Mesendoderm (in vitro differentiated cells): ENCODE measurements at regions not wholly inside any gene's neighbourhood (a gene's known extent, or its start where the extent isn't known, plus 50 kb on each side); places are given as distances from the start of the nearest gene placed in this dataset.

Experiments
- DNase-seq: peaks from one replicate; pipeline ENCODE4 v3.0.0; 2013
- H2AK5ac ChIP-seq: 2 replicates; pipeline ENCODE4 v1.6.1; 2013; ENCODE audit warnings: low read length, inconsistent platforms
- H2BK120ac ChIP-seq: 2 replicates; pipeline ENCODE4 v1.6.1; 2013; ENCODE audit warnings: low read depth, mild to moderate bottlenecking, low read length, moderate library complexity, mixed read lengths
- H2BK15ac ChIP-seq: replicated peaks from 2 replicates; pipeline ENCODE4 v1.6.1; 2013; ENCODE audit warnings: low read depth, mild to moderate bottlenecking, moderate library complexity
- H2BK5ac ChIP-seq: 2 replicates; pipeline ENCODE4 v1.6.1; 2013; ENCODE audit warnings: low read length, inconsistent platforms
- H3K18ac ChIP-seq: 2 replicates; pipeline ENCODE4 v1.6.1; 2013; ENCODE audit warnings: mild to moderate bottlenecking, low read length, mixed read lengths
- H3K23ac ChIP-seq: one replicate; pipeline ENCODE4 v1.6.1; 2013; ENCODE audit warnings: low read length
- H3K27ac ChIP-seq: 2 replicates; pipeline ENCODE4 v1.5.1; 2013; ENCODE audit warnings: low read depth, mild to moderate bottlenecking, inconsistent platforms, low read length, moderate library complexity
- H3K27me3 ChIP-seq: 2 replicates; pipeline ENCODE4 v1.6.1; 2013; ENCODE audit warnings: low read length, control low read depth, mild to moderate bottlenecking, inconsistent platforms; ENCODE audit not compliant: insufficient read depth, poor library complexity
- H3K36me3 ChIP-seq: 2 replicates; pipeline ENCODE4 v1.6.1; 2013; ENCODE audit warnings: low read length, inconsistent platforms; ENCODE audit not compliant: control insufficient read depth, insufficient read depth
- H3K4ac ChIP-seq: one replicate; pipeline ENCODE4 v1.6.1; 2013; ENCODE audit warnings: low read depth, mild to moderate bottlenecking, low read length, moderate library complexity
- H3K4me1 ChIP-seq: 2 replicates; pipeline ENCODE4 v1.6.1; 2013; ENCODE audit warnings: low read depth, low read length, inconsistent platforms; ENCODE audit not compliant: control insufficient read depth
- H3K4me2 ChIP-seq: 2 replicates; pipeline ENCODE4 v1.6.1; 2013; ENCODE audit warnings: low read length
- H3K4me3 ChIP-seq: 2 replicates; pipeline ENCODE4 v1.5.1; 2013; ENCODE audit warnings: mild to moderate bottlenecking, low read length
- H3K56ac ChIP-seq: one replicate; pipeline ENCODE4 v1.6.1; 2013; ENCODE audit warnings: low read length
- H3K79me1 ChIP-seq: 2 replicates; pipeline ENCODE4 v1.6.1; 2013; ENCODE audit warnings: low read length, inconsistent platforms
- H3K79me2 ChIP-seq: 2 replicates; pipeline ENCODE4 v1.6.1; 2013; ENCODE audit warnings: mild to moderate bottlenecking, low read length; ENCODE audit not compliant: control insufficient read depth, insufficient read depth
- H3K9ac ChIP-seq: 2 replicates; pipeline ENCODE4 v1.6.1; 2013; ENCODE audit warnings: low read length, inconsistent platforms
- H4K5ac ChIP-seq: one replicate; pipeline ENCODE4 v1.6.1; 2013; ENCODE audit warnings: low read length
- H4K8ac ChIP-seq: one replicate; pipeline ENCODE4 v1.6.1; 2013; ENCODE audit warnings: low read depth, mild to moderate bottlenecking, control low read depth, low read length, moderate library complexity
- WGBS: extraction: QIAGEN DNeasy Blood & Tissue Kit; methylation state at CpG from one replicate; pipeline ENCODE4 v1.1.7; 2013; ENCODE audit warnings: low lambda C conversion rate, missing lambda C conversion rate; ENCODE audit not compliant: insufficient coverage; ENCODE audit errors: extremely low coverage; 5-methylcytosine and 5-hydroxymethylcytosine counted together

GRCh38 chr3:148223266-148223665 is 474.4 kb upstream of the AGTR1 start:
- Histone ChIP-seq H3K23ac (no peak overlapping the region), H3K27me3 (no peaks in the 10 kb centered on the region), H2BK5ac (no peak overlapping the region), H3K4me2 (no peak overlapping the region), H3K9ac (no peak overlapping the region), H3K4me3 (no peak overlapping the region), H3K79me1 (no peaks in the 10 kb centered on the region), H3K79me2 (no peaks in the 10 kb centered on the region), H3K18ac (no peak overlapping the region), H4K8ac (no peak overlapping the region), H3K56ac (no peak overlapping the region), H2BK120ac (no peak overlapping the region), H3K27ac (no peak overlapping the region), H3K36me3 (no peaks in the 10 kb centered on the region), H4K5ac (no peak overlapping the region), H2BK15ac (no peak overlapping the region), H3K4me1 (no peaks in the 10 kb centered on the region), H3K4ac (no peak overlapping the region), H2AK5ac (no peak overlapping the region)
- DNase-seq = no peak
- WGBS = 100% methylated on average over 1 of the region's 2 CpGs

- no peaks in the 10 kb centered on the region for H3K4me1 ChIP-seq
- H3K23ac ChIP-seq = no peak overlapping the region
- no peaks in the 10 kb centered on the region for H3K79me1 ChIP-seq
- H3K79me2 ChIP-seq = no peaks in the 10 kb centered on the region
- no peak overlapping the region for H3K4ac ChIP-seq
- H3K9ac ChIP-seq = no peak overlapping the region
- DNase-seq = no peak
- no peaks in the 10 kb centered on the region for H3K36me3 ChIP-seq
- H2BK5ac ChIP-seq = no peak overlapping the region
- H3K27ac ChIP-seq = no peak overlapping the region
- no peaks in the 10 kb centered on the region for H3K27me3 ChIP-seq
- no peak overlapping the region for H3K56ac ChIP-seq
- no peak overlapping the region for H3K18ac ChIP-seq
- no peak overlapping the region for H4K8ac ChIP-seq
- H3K4me2 ChIP-seq = no peak overlapping the region
- H2BK120ac ChIP-seq = no peak overlapping the region
- no peak overlapping the region for H3K4me3 ChIP-seq
- no CpG with 5 or more reads among the region's 3 CpGs for WGBS
- H4K5ac ChIP-seq = no peak overlapping the region
- no peak overlapping the region for H2BK15ac ChIP-seq
- no peak overlapping the region for H2AK5ac ChIP-seq
Observed at GRCh38 chr3:148226246-148226645, 471.5 kb upstream of the AGTR1 start.

GRCh38 chr3:148227534-148227933 is 470.2 kb upstream of the AGTR1 start:
- no peak overlapping the region for H3K4me2 ChIP-seq
- H3K36me3 ChIP-seq = no peaks in the 10 kb centered on the region
- H3K4ac ChIP-seq = no peak overlapping the region
- H3K23ac ChIP-seq = no peak overlapping the region
- H3K4me1 ChIP-seq = no peaks in the 10 kb centered on the region
- no peaks in the 10 kb centered on the region for H3K79me1 ChIP-seq
- DNase-seq = peak; percentile 69
- H3K4me3 ChIP-seq = no peak overlapping the region
- no peak overlapping the region for H2BK120ac ChIP-seq
- no peak overlapping the region for H3K56ac ChIP-seq
- H3K79me2 ChIP-seq = no peaks in the 10 kb centered on the region
- H2BK5ac ChIP-seq = no peak overlapping the region
- no peak overlapping the region for H4K8ac ChIP-seq
- H2AK5ac ChIP-seq = no peak overlapping the region
- WGBS = no CpG with 5 or more reads among the region's 1 CpG
- no peak overlapping the region for H4K5ac ChIP-seq
- no peaks in the 10 kb centered on the region for H3K27me3 ChIP-seq
- H3K18ac ChIP-seq = no peak overlapping the region
- H2BK15ac ChIP-seq = no peak overlapping the region
- no peak overlapping the region for H3K27ac ChIP-seq
- H3K9ac ChIP-seq = no peak overlapping the region

GRCh38 chr3:148229107-148229506 is 468.6 kb upstream of the AGTR1 start:
- H2BK120ac ChIP-seq = no peak overlapping the region
- no peak overlapping the region for H3K27ac ChIP-seq
- no peak overlapping the region for H4K8ac ChIP-seq

GRCh38 chr3:148230473-148230872 is 467.2 kb upstream of the AGTR1 start:
- no peak overlapping the region for H3K4me2 ChIP-seq

More at GRCh38 chr3:148229107-148229506, 468.6 kb upstream of the AGTR1 start:
- H3K4me1 ChIP-seq = no peaks in the 10 kb centered on the region
- no peak overlapping the region for H2BK15ac ChIP-seq
- H3K79me1 ChIP-seq = no peaks in the 10 kb centered on the region
- no peaks in the 10 kb centered on the region for H3K79me2 ChIP-seq
- no peak overlapping the region for H3K9ac ChIP-seq
- no peak overlapping the region for H3K23ac ChIP-seq
- no peak overlapping the region for H2AK5ac ChIP-seq
- H3K36me3 ChIP-seq = no peaks in the 10 kb centered on the region
- no peaks in the 10 kb centered on the region for H3K27me3 ChIP-seq
- no peak for DNase-seq
- H3K56ac ChIP-seq = no peak overlapping the region
- H4K5ac ChIP-seq = no peak overlapping the region
- no peak overlapping the region for H3K18ac ChIP-seq
- no peak overlapping the region for H3K4ac ChIP-seq
- no peak overlapping the region for H3K4me2 ChIP-seq
- H3K4me3 ChIP-seq = no peak overlapping the region
- H2BK5ac ChIP-seq = no peak overlapping the region

GRCh38 chr3:148232389-148232788 is 465.3 kb upstream of the AGTR1 start:
- DNase-seq = no peak
- WGBS = no CpG with 5 or more reads among the region's 3 CpGs
- no peak overlapping the region for H3K9ac ChIP-seq
- H4K5ac ChIP-seq = no peak overlapping the region
- no peaks in the 10 kb centered on the region for H3K4me1 ChIP-seq
- H2BK15ac ChIP-seq = no peak overlapping the region
- no peaks in the 10 kb centered on the region for H3K27me3 ChIP-seq
- no peak overlapping the region for H3K4ac ChIP-seq
- H3K4me2 ChIP-seq = no peak overlapping the region
- H4K8ac ChIP-seq = no peak overlapping the region
- no peaks in the 10 kb centered on the region for H3K79me2 ChIP-seq
- H3K36me3 ChIP-seq = no peaks in the 10 kb centered on the region
- H3K56ac ChIP-seq = no peak overlapping the region
- no peak overlapping the region for H2BK5ac ChIP-seq
- no peak overlapping the region for H3K4me3 ChIP-seq
- no peak overlapping the region for H2AK5ac ChIP-seq
- no peak overlapping the region for H3K23ac ChIP-seq
- no peaks in the 10 kb centered on the region for H3K79me1 ChIP-seq
- no peak overlapping the region for H3K18ac ChIP-seq
- H2BK120ac ChIP-seq = no peak overlapping the region
- H3K27ac ChIP-seq = no peak overlapping the region

More at GRCh38 chr3:148230473-148230872, 467.2 kb upstream of the AGTR1 start:
- no peaks in the 10 kb centered on the region for H3K27me3 ChIP-seq
- no peak overlapping the region for H3K56ac ChIP-seq
- no CpG with 5 or more reads among the region's 2 CpGs for WGBS
- H3K23ac ChIP-seq = no peak overlapping the region
- no peak for DNase-seq
- no peak overlapping the region for H3K27ac ChIP-seq
- no peaks in the 10 kb centered on the region for H3K79me1 ChIP-seq
- H3K4ac ChIP-seq = no peak overlapping the region
- no peak overlapping the region for H3K4me3 ChIP-seq
- H2BK5ac ChIP-seq = no peak overlapping the region
- H2BK120ac ChIP-seq = no peak overlapping the region
- H3K4me1 ChIP-seq = no peaks in the 10 kb centered on the region
- H3K79me2 ChIP-seq = no peaks in the 10 kb centered on the region
- no peak overlapping the region for H3K9ac ChIP-seq
- no peak overlapping the region for H2BK15ac ChIP-seq
- no peak overlapping the region for H2AK5ac ChIP-seq
- H3K36me3 ChIP-seq = no peaks in the 10 kb centered on the region
- no peak overlapping the region for H4K5ac ChIP-seq
- H4K8ac ChIP-seq = no peak overlapping the region
- H3K18ac ChIP-seq = no peak overlapping the region
